ENCODE measurements at regions not wholly inside any gene's neighbourhood (a gene's known extent, or its start where the extent isn't known, plus 50 kb on each side); places are given as distances from the start of the nearest gene placed in this dataset.

GRCh38 chr12:30822385-30823155 lies 67.8 kb upstream of the CAPRIN2 start:
- TF ChIP-seq CTCF (IDR thresholded peaks at IDR 0.05) (no peak), EP300 (IDR thresholded peaks at IDR 0.05) (no peak)
